Stimulated activated naive CD4-positive, alpha-beta T cell (primary cell): ENCODE measurements at regions not wholly inside any gene's neighbourhood (a gene's known extent, or its start where the extent isn't known, plus 50 kb on each side); places are given as distances from the start of the nearest gene placed in this dataset.
"Not testable (repeated sequence)": the region's sequence is repeated elsewhere in the genome, so short reads cannot be mapped to it uniquely, and the experiment has no call there.

ENCODE experiments used
- DNase-seq, 6 experiments: peaks; one replicate each; lab custom pipeline; 2025; lab: John Stamatoyannopoulos, UW

- DNase-seq, result not testable (repeated sequence)
Measured at GRCh38 chr1:148386031-148386398, 97.1 kb downstream of the PPIAL4G start.

- no peak for DNase-seq
Measured at GRCh38 chr1:148385371-148386030, 97.6 kb downstream of the PPIAL4G start.

GRCh38 chr1:148383966-148384365 is 99.1 kb downstream of the PPIAL4G start:
- DNase-seq, result no peak

GRCh38 chr1:148379697-148380096 is 103.4 kb downstream of the PPIAL4G start:
- no peak for DNase-seq

GRCh38 chr1:148379170-148379500 is 104.0 kb downstream of the PPIAL4G start:
- DNase-seq, result no peak

GRCh38 chr1:148377992-148378391 is 105.1 kb downstream of the PPIAL4G start:
- DNase-seq, result not testable (repeated sequence)

GRCh38 chr1:148377045-148377444 is 106.1 kb downstream of the PPIAL4G start:
- DNase-seq, result not testable (repeated sequence)

- DNase-seq, result no peak
Measured at GRCh38 chr1:148374101-148374500, 109.0 kb downstream of the PPIAL4G start.

- peak in 5 of 6 experiments; percentile 2 to 64 (median 60) for DNase-seq
Measured at GRCh38 chr1:148373192-148373925, 109.7 kb downstream of the PPIAL4G start.

GRCh38 chr1:148372731-148373130 is 110.4 kb downstream of the PPIAL4G start:
- peak in 5 of 6 experiments; percentile 41 to 67 (median 56) for DNase-seq

- DNase-seq, result peak in 1 of 6 experiments; percentile 61
Measured at GRCh38 chr1:148372051-148372726, 110.9 kb downstream of the PPIAL4G start.

GRCh38 chr1:148371551-148371994 is 111.5 kb downstream of the PPIAL4G start:
- DNase-seq, result peak; percentile 44 to 80 (median 63)

- DNase-seq, result peak in 1 of 6 experiments; percentile 34
Measured at GRCh38 chr1:148370661-148371060, 112.4 kb downstream of the PPIAL4G start.

- DNase-seq, result no peak
Measured at GRCh38 chr1:148367596-148367995, 115.5 kb downstream of the PPIAL4G start.

GRCh38 chr1:148366136-148366753 is 116.9 kb downstream of the PPIAL4G start:
- not testable (repeated sequence) for DNase-seq

GRCh38 chr1:148365151-148365550 is 118.0 kb downstream of the PPIAL4G start:
- DNase-seq, result not testable (repeated sequence)

- DNase-seq, result not testable (repeated sequence)
Measured at GRCh38 chr1:148363979-148364378, 119.1 kb downstream of the PPIAL4G start.

GRCh38 chr1:148363439-148363810 is 119.7 kb downstream of the PPIAL4G start:
- DNase-seq, result no peak

- peak in 3 of 6 experiments; percentile 13 to 23 (median 16) for DNase-seq
Measured at GRCh38 chr1:148362626-148363438, 120.3 kb downstream of the PPIAL4G start.

GRCh38 chr1:148362216-148362611 is 120.9 kb downstream of the PPIAL4G start:
- peak in 1 of 6 experiments; percentile 12 for DNase-seq

- DNase-seq, result peak; percentile 41 to 66 (median 56)
Measured at GRCh38 chr1:148361427-148362215, 121.5 kb downstream of the PPIAL4G start.
